Neural cell (in vitro differentiated cells): ENCODE measurements at regions not wholly inside any gene's neighbourhood (a gene's known extent, or its start where the extent isn't known, plus 50 kb on each side); places are given as distances from the start of the nearest gene placed in this dataset.

Experiments used
- H2AFZ ChIP-seq: fragments of 200-600, 300-800 bp; sonication (generic), shearing (Covaris generic); 2 replicates; pipeline ENCODE4 v1.6.0; 2014; ENCODE audit warnings: low read depth, mild to moderate bottlenecking, antibody characterized with exemption, low read length, moderate library complexity
- H3F3A ChIP-seq: fragments of 200-600 bp; shearing (Covaris generic); 2 replicates; pipeline ENCODE4 v1.6.1; 2016; ENCODE audit warnings: mild to moderate bottlenecking, moderate library complexity, mixed read lengths, antibody characterized with exemption, low read length; ENCODE audit not compliant: insufficient read depth, poor library complexity, severe bottlenecking
- H3K27ac ChIP-seq: fragments of 200-600, 300-800 bp; sonication (generic), shearing (Covaris generic); 2 replicates; pipeline ENCODE4 v1.5.1; 2014; ENCODE audit warnings: mild to moderate bottlenecking, low read length, moderate library complexity
- H3K27me3 ChIP-seq: fragments of 300-800, 200-600 bp; sonication (generic), shearing (Covaris generic); 2 replicates; pipeline ENCODE4 v1.6.0; 2014; ENCODE audit warnings: mild to moderate bottlenecking, low read depth, low read length, moderate library complexity; ENCODE audit not compliant: insufficient read depth
- H3K36me3 ChIP-seq: fragments of 300-800, 200-600 bp; sonication (generic), shearing (Covaris generic); 2 replicates; pipeline ENCODE4 v1.5.1; 2014; ENCODE audit warnings: mild to moderate bottlenecking, antibody characterized with exemption, low read length, moderate library complexity; ENCODE audit not compliant: insufficient read depth
- H3K4me2 ChIP-seq: fragments of 300-800, 200-600 bp; sonication (generic), shearing (Covaris generic); 2 replicates; pipeline ENCODE4 v1.6.0; 2014; ENCODE audit warnings: mild to moderate bottlenecking, low read length
- H3K4me3 ChIP-seq: fragments of 300-800, 200-600 bp; sonication (generic), shearing (Covaris generic); 2 replicates; pipeline ENCODE4 v1.5.1; 2014; ENCODE audit warnings: mild to moderate bottlenecking, low read length, moderate library complexity
- H3K79me2 ChIP-seq: fragments of 200-600 bp; shearing (Covaris generic); replicated peaks from 2 replicates; pipeline ENCODE4 v1.6.0; 2014; ENCODE audit warnings: mild to moderate bottlenecking, low read length, moderate library complexity; ENCODE audit not compliant: insufficient read depth
- H3K9ac ChIP-seq: fragments of 300-800, 200-600 bp; sonication (generic), shearing (Covaris generic); 2 replicates; pipeline ENCODE4 v1.6.1; 2016; ENCODE audit warnings: mild to moderate bottlenecking, low read length, mixed read lengths
- H3K9me2 ChIP-seq: fragments of 200-600 bp; shearing (Covaris generic); 2 replicates; pipeline ENCODE4 v1.6.1; 2016; ENCODE audit warnings: mild to moderate bottlenecking, low read length, mixed read lengths; ENCODE audit not compliant: insufficient read depth
- H3K9me3 ChIP-seq: fragments of 200-600, 300-800 bp; sonication (generic), shearing (Covaris generic); 2 replicates; pipeline ENCODE4 v1.6.1; 2016; ENCODE audit warnings: mild to moderate bottlenecking, mixed run types, low read length, moderate library complexity, mixed read lengths
- H4K20me1 ChIP-seq: fragments of 200-600 bp; shearing (Covaris generic); 2 replicates; pipeline ENCODE4 v1.6.1; 2016; ENCODE audit warnings: mild to moderate bottlenecking, mixed run types; ENCODE audit not compliant: insufficient read depth
- EP300 ChIP-seq: fragments of 450-650 bp; conservative IDR thresholded peaks from 2 replicates; pipeline ENCODE4 v1.6.1; 2014; ENCODE audit warnings: antibody characterized with exemption, mild to moderate bottlenecking, moderate library complexity; ENCODE audit not compliant: poor library complexity, severe bottlenecking
- EZH2 ChIP-seq: fragments of 200-600, 300-800 bp; shearing (Covaris generic), sonication (generic); IDR thresholded peaks from 2 replicates; pipeline ENCODE4 v1.6.1; 2014; ENCODE audit warnings: antibody characterized with exemption, low read length, borderline replicate concordance, mild to moderate bottlenecking; ENCODE audit not compliant: insufficient read depth, poor library complexity, severe bottlenecking
- MXI1 ChIP-seq: fragments of 450-650 bp; conservative IDR thresholded peaks from 2 replicates; pipeline ENCODE4 v1.6.1; 2014; ENCODE audit warnings: antibody characterized with exemption, mild to moderate bottlenecking; ENCODE audit not compliant: poor library complexity, severe bottlenecking
- POLR2AphosphoS5 ChIP-seq: IDR thresholded peaks from 2 replicates; pipeline ENCODE4 v1.6.1; 2012
- RAD21 ChIP-seq: fragments of 450-650 bp; conservative IDR thresholded peaks from 2 replicates; pipeline ENCODE4 v1.6.1; 2014; ENCODE audit warnings: antibody characterized with exemption, mild to moderate bottlenecking, moderate library complexity
- SMC3 ChIP-seq: fragments of 450-650 bp; conservative IDR thresholded peaks from 2 replicates; pipeline ENCODE4 v1.6.1; 2014; ENCODE audit warnings: antibody characterized with exemption, mild to moderate bottlenecking, moderate library complexity; ENCODE audit not compliant: poor library complexity
- TAF1 ChIP-seq: IDR thresholded peaks from 2 replicates; pipeline ENCODE4 v1.6.1; 2012; ENCODE audit warnings: low read depth
- TF ChIP-seq, protein P1 (sequence below): IDR thresholded peaks from 2 replicates; pipeline ENCODE4 v1.6.1; 2012; ENCODE audit warnings: borderline replicate concordance
- TF ChIP-seq, protein P2 (sequence below): fragments of 450-650 bp; IDR thresholded peaks from 2 replicates; pipeline ENCODE4 v1.5.1; 2014; ENCODE audit warnings: antibody characterized with exemption, mild to moderate bottlenecking, moderate library complexity; ENCODE audit not compliant: poor library complexity, severe bottlenecking

- Histone ChIP-seq H3K4me2 (no peak overlapping the region), H3K9me2 (no peaks in the 10 kb centered on the region), H3F3A (no peaks in the 10 kb centered on the region), H3K27ac (no peak overlapping the region), H3K27me3 (no peaks in the 10 kb centered on the region), H2AFZ (no peak overlapping the region), H3K79me2 (no peaks in the 10 kb centered on the region), H3K9me3 (no peaks in the 10 kb centered on the region), H4K20me1 (no peaks in the 10 kb centered on the region), H3K9ac (no peak overlapping the region), H3K36me3 (no peaks in the 10 kb centered on the region), H3K4me3 (no peak overlapping the region)
- TF ChIP-seq, protein P1, sequence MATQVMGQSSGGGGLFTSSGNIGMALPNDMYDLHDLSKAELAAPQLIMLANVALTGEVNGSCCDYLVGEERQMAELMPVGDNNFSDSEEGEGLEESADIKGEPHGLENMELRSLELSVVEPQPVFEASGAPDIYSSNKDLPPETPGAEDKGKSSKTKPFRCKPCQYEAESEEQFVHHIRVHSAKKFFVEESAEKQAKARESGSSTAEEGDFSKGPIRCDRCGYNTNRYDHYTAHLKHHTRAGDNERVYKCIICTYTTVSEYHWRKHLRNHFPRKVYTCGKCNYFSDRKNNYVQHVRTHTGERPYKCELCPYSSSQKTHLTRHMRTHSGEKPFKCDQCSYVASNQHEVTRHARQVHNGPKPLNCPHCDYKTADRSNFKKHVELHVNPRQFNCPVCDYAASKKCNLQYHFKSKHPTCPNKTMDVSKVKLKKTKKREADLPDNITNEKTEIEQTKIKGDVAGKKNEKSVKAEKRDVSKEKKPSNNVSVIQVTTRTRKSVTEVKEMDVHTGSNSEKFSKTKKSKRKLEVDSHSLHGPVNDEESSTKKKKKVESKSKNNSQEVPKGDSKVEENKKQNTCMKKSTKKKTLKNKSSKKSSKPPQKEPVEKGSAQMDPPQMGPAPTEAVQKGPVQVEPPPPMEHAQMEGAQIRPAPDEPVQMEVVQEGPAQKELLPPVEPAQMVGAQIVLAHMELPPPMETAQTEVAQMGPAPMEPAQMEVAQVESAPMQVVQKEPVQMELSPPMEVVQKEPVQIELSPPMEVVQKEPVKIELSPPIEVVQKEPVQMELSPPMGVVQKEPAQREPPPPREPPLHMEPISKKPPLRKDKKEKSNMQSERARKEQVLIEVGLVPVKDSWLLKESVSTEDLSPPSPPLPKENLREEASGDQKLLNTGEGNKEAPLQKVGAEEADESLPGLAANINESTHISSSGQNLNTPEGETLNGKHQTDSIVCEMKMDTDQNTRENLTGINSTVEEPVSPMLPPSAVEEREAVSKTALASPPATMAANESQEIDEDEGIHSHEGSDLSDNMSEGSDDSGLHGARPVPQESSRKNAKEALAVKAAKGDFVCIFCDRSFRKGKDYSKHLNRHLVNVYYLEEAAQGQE: no peak
- TF ChIP-seq SMC3 (no peak), EZH2 (no peak), RAD21 (no peak), MXI1 (no peak), EP300 (no peak), TAF1 (no peak), POLR2AphosphoS5 (no peak)
- TF ChIP-seq, protein P2, sequence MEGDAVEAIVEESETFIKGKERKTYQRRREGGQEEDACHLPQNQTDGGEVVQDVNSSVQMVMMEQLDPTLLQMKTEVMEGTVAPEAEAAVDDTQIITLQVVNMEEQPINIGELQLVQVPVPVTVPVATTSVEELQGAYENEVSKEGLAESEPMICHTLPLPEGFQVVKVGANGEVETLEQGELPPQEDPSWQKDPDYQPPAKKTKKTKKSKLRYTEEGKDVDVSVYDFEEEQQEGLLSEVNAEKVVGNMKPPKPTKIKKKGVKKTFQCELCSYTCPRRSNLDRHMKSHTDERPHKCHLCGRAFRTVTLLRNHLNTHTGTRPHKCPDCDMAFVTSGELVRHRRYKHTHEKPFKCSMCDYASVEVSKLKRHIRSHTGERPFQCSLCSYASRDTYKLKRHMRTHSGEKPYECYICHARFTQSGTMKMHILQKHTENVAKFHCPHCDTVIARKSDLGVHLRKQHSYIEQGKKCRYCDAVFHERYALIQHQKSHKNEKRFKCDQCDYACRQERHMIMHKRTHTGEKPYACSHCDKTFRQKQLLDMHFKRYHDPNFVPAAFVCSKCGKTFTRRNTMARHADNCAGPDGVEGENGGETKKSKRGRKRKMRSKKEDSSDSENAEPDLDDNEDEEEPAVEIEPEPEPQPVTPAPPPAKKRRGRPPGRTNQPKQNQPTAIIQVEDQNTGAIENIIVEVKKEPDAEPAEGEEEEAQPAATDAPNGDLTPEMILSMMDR: no peak
Observed at GRCh38 chr9:22373636-22374035, 73.0 kb upstream of the DMRTA1 start.

- Histone ChIP-seq H3K79me2 (no peaks in the 10 kb centered on the region), H3K27me3 (no peaks in the 10 kb centered on the region), H2AFZ (no peak overlapping the region), H3F3A (no peaks in the 10 kb centered on the region), H3K9ac (no peak overlapping the region), H3K27ac (no peak overlapping the region), H3K36me3 (no peaks in the 10 kb centered on the region), H3K9me3 (no peaks in the 10 kb centered on the region), H3K4me2 (no peak overlapping the region), H3K9me2 (no peaks in the 10 kb centered on the region), H3K4me3 (no peak overlapping the region), H4K20me1 (no peaks in the 10 kb centered on the region)
- no peak for TF ChIP-seq POLR2AphosphoS5
- no peak for TF ChIP-seq SMC3
- no peak for TF ChIP-seq MXI1
- TF ChIP-seq TAF1: no peak
- TF ChIP-seq, protein P1: no peak
- no peak for TF ChIP-seq RAD21
- TF ChIP-seq EP300: no peak
- no peak for TF ChIP-seq EZH2
- TF ChIP-seq, protein P2: no peak
Observed at GRCh38 chr9:22374051-22374450, 72.6 kb upstream of the DMRTA1 start.
